Stimulated activated CD8-positive, alpha-beta memory T cell treated with anti-CD3 and anti-CD28 coated beads, Interleukin-12 subunit alpha, Interleukin-12 subunit beta, amount 100 ng/mL, for 1 hour (primary cell): ENCODE measurements at regions not wholly inside any gene's neighbourhood (a gene's known extent, or its start where the extent isn't known, plus 50 kb on each side); places are given as distances from the start of the nearest gene placed in this dataset.

Experiments used
- DNase-seq: peaks from one replicate; pipeline ENCODE4 v3.0.0-alpha.2; 2020; ENCODE audit warnings: low read depth

DNA sequence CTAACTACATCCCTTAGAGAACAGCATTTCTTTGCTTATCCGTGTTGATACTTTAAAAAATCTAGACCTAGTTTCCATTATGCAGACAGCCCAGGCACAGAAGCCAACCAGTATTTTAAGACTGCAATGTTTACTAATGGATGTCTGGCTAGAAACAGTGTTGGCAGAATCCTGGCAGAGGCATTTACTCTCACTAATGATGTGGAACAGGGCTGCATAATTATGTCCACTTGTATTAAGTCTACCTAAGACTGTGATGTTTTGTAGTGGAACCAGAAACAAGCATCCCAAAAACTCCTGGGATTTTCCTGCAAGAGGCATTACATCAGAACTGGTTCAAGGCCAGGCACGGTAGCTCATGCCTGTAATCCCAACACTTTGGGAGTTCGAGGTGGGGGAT, 50.2 kb upstream of the PICALM start:
- DNase-seq = no peak
